ENCODE measurements at regions not wholly inside any gene's neighbourhood (a gene's known extent, or its start where the extent isn't known, plus 50 kb on each side); places are given as distances from the start of the nearest gene placed in this dataset.

- TF ChIP-seq MAX (IDR thresholded peaks at IDR 0.05; ENCODE audit: low read depth, low read length) (no peak), POLR2A (IDR thresholded peaks at IDR 0.05; ENCODE audit: extremely low read depth, insufficient read length) (no peak), CTCF (IDR thresholded peaks at IDR 0.05; ENCODE audit: low read depth, low read length) (no peak), MYC (IDR thresholded peaks at IDR 0.05; ENCODE audit: low read depth, low read length) (no peak)
These were observed 225.7 kb downstream of the TMX3 start for GRCh38 chr18:68489013-68489792.
